ENCODE measurements at regions not wholly inside any gene's neighbourhood (a gene's known extent, or its start where the extent isn't known, plus 50 kb on each side); places are given as distances from the start of the nearest gene placed in this dataset.
"Not testable (repeated sequence)": the region's sequence is repeated elsewhere in the genome, so short reads cannot be mapped to it uniquely, and the experiment has no call there.

DNA sequence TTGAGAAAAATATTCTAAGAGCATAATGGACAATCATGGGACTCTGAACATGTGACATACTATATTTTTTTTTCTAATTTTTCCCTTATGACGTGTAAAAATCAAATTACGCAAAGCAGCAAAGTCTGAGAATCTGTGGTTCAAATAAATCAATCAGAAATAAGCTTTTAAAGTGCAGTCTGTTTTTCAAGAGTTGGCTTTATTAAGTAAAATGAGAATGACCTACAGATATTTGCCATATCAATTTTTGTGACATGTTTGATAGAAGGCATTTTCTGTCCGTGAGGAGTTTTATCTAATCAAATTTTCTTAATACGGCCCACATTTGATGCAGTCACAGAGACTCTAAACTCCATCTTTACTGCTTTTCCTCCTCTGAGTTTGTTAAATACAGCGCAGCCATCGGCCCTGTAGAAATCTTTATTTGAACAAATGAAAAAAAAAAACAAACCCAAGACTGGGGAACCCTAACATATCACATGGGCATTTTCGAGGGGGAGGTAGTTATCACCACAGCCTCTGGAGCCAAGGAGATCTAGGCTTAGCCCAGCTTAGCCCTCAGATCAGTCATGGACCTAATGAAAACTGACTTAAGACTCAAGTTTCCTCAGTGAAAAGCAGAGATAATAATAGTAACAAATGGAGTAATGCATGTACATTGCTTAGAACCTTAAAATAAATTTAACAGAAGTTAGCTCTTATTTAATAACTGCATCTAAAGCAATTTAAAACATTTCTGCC is 263.6 kb upstream of the C9orf72 start:
- no peaks in the 10 kb centered on the region for H3K4me1 ChIP-seq (ENCODE audit: control insufficient read depth, insufficient read depth, low read length)
- CTCF ChIA-PET, result no interaction called here
- no peak overlapping the region for H3K27ac ChIP-seq (ENCODE audit: low read length)
- H3K4me3 ChIP-seq (ENCODE audit: low read depth in 2 of 2, low read length in 2 of 2), result no peak overlapping the region
- intact Hi-C loops (cut with micrococcal nuclease; ENCODE audit: unreplicated experiment) (no loop called here), in situ Hi-C loops (cut with HindIII; ENCODE audit: low pct_unique_long_range_greater_than_20kb, low sequenced_read_pairs) (no loop called here)
- DNase-seq (ENCODE audit: low read depth, low spot score) (no peak), ATAC-seq (no peak)
- no peaks in the 10 kb centered on the region for H3K27me3 ChIP-seq (ENCODE audit: control insufficient read depth, insufficient read depth, low read length)
- no peaks in the 10 kb centered on the region for H3K36me3 ChIP-seq (ENCODE audit: control insufficient read depth, insufficient read depth, low read length)
- TF ChIP-seq POLR2AphosphoS5 (IDR thresholded peaks at IDR 0.05; ENCODE audit: low read depth, low read length) (no peak), SIN3A (IDR thresholded peaks at IDR 0.05; ENCODE audit: borderline replicate concordance, insufficient read depth, low read depth, low read length) (no peak), TCF7L2 (IDR thresholded peaks at IDR 0.05; ENCODE audit: low read depth, low read length) (no peak)
- TF ChIP-seq, protein P1, sequence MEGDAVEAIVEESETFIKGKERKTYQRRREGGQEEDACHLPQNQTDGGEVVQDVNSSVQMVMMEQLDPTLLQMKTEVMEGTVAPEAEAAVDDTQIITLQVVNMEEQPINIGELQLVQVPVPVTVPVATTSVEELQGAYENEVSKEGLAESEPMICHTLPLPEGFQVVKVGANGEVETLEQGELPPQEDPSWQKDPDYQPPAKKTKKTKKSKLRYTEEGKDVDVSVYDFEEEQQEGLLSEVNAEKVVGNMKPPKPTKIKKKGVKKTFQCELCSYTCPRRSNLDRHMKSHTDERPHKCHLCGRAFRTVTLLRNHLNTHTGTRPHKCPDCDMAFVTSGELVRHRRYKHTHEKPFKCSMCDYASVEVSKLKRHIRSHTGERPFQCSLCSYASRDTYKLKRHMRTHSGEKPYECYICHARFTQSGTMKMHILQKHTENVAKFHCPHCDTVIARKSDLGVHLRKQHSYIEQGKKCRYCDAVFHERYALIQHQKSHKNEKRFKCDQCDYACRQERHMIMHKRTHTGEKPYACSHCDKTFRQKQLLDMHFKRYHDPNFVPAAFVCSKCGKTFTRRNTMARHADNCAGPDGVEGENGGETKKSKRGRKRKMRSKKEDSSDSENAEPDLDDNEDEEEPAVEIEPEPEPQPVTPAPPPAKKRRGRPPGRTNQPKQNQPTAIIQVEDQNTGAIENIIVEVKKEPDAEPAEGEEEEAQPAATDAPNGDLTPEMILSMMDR (IDR thresholded peaks at IDR 0.05), result no peak
- TF ChIP-seq, protein P2, sequence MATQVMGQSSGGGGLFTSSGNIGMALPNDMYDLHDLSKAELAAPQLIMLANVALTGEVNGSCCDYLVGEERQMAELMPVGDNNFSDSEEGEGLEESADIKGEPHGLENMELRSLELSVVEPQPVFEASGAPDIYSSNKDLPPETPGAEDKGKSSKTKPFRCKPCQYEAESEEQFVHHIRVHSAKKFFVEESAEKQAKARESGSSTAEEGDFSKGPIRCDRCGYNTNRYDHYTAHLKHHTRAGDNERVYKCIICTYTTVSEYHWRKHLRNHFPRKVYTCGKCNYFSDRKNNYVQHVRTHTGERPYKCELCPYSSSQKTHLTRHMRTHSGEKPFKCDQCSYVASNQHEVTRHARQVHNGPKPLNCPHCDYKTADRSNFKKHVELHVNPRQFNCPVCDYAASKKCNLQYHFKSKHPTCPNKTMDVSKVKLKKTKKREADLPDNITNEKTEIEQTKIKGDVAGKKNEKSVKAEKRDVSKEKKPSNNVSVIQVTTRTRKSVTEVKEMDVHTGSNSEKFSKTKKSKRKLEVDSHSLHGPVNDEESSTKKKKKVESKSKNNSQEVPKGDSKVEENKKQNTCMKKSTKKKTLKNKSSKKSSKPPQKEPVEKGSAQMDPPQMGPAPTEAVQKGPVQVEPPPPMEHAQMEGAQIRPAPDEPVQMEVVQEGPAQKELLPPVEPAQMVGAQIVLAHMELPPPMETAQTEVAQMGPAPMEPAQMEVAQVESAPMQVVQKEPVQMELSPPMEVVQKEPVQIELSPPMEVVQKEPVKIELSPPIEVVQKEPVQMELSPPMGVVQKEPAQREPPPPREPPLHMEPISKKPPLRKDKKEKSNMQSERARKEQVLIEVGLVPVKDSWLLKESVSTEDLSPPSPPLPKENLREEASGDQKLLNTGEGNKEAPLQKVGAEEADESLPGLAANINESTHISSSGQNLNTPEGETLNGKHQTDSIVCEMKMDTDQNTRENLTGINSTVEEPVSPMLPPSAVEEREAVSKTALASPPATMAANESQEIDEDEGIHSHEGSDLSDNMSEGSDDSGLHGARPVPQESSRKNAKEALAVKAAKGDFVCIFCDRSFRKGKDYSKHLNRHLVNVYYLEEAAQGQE (IDR thresholded peaks at IDR 0.05; ENCODE audit: insufficient read depth in 1 of 2, low read depth in 2 of 2, low read length in 1 of 2), result no peak
- no peaks in the 10 kb centered on the region for H3K9me3 ChIP-seq (ENCODE audit: control insufficient read depth, insufficient read depth, low read depth, low read length)
- POLR2A ChIA-PET, result no interaction called here
- no TSS peak for BruUV-seq (replicated peaks)

DNA sequence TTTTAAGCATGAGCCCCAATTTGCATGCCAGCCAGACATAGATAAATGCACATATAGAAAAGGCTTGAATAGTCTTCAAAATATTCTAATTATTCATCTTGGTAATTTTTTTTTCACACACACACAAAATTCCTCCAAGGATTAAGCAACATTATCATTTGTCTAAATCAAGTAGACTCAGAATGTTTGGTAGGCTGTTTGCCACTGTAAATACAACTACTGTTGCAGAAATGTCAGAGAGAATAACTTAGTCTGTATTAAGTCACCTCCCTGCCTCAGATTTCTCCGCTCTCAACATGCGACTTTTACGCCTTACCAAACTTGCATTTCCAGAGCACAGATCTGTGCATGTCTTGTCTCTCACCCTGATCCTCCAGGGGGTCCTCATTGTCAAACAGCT is 265.6 kb upstream of the C9orf72 start:
- H3K27me3 ChIP-seq (ENCODE audit: control insufficient read depth, insufficient read depth, low read length), result no peaks in the 10 kb centered on the region
- H3K36me3 ChIP-seq (ENCODE audit: control insufficient read depth, insufficient read depth, low read length), result no peaks in the 10 kb centered on the region
- H3K4me1 ChIP-seq (ENCODE audit: control insufficient read depth, insufficient read depth, low read length), result no peaks in the 10 kb centered on the region
- in situ Hi-C loops (cut with HindIII; ENCODE audit: low pct_unique_long_range_greater_than_20kb, low sequenced_read_pairs) (no loop called here), intact Hi-C loops (cut with micrococcal nuclease; ENCODE audit: unreplicated experiment) (no loop called here)
- no peak overlapping the region for H3K4me3 ChIP-seq (ENCODE audit: low read depth in 2 of 2, low read length in 2 of 2)
- H3K27ac ChIP-seq (ENCODE audit: low read length), result no peak overlapping the region
- no TSS peak for BruUV-seq (replicated peaks)
- DNase-seq (ENCODE audit: low read depth, low spot score), result no peak
- no peak for TF ChIP-seq POLR2AphosphoS5 (IDR thresholded peaks at IDR 0.05; ENCODE audit: low read depth, low read length)
- no peak for TF ChIP-seq TCF7L2 (IDR thresholded peaks at IDR 0.05; ENCODE audit: low read depth, low read length)
- TF ChIP-seq, protein P2 (IDR thresholded peaks at IDR 0.05; ENCODE audit: insufficient read depth in 1 of 2, low read depth in 2 of 2, low read length in 1 of 2), result no peak
- TF ChIP-seq, protein P1 (IDR thresholded peaks at IDR 0.05), result no peak
- no peak for TF ChIP-seq SIN3A (IDR thresholded peaks at IDR 0.05; ENCODE audit: borderline replicate concordance, insufficient read depth, low read depth, low read length)
- ChIA-PET POLR2A (no interaction called here), CTCF (no interaction called here)
- no peaks in the 10 kb centered on the region for H3K9me3 ChIP-seq (ENCODE audit: control insufficient read depth, insufficient read depth, low read depth, low read length)
- ATAC-seq, result no peak

DNA sequence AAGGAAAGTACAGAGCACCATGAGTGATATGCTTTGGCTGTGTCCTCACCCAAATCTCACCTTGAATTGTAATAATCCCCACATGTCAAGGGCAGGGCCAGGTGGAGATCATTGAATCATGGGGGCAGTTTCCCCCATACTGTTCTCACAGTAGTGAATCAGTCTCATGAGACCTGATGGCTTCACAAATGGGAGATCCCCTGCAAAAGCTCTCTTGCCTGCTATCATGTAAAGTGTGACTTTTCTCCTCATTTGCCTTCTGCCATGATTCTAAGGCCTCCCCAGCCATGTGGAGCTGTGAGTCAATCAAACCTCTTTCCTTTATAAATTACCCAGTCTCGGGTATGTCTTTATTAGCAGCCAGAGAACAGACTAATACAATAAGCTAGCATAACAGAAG is 266.5 kb upstream of the C9orf72 start:
- H3K9me3 ChIP-seq (ENCODE audit: control insufficient read depth, insufficient read depth, low read depth, low read length); BruUV-seq (replicated peaks); intact Hi-C loops (cut with micrococcal nuclease; ENCODE audit: unreplicated experiment); H3K4me1 ChIP-seq (ENCODE audit: control insufficient read depth, insufficient read depth, low read length); H3K36me3 ChIP-seq (ENCODE audit: control insufficient read depth, insufficient read depth, low read length); in situ Hi-C loops (cut with HindIII; ENCODE audit: low pct_unique_long_range_greater_than_20kb, low sequenced_read_pairs); H3K27me3 ChIP-seq (ENCODE audit: control insufficient read depth, insufficient read depth, low read length); DNase-seq (ENCODE audit: low read depth, low spot score); POLR2A ChIA-PET; H3K4me3 ChIP-seq (ENCODE audit: low read depth in 2 of 2, low read length in 2 of 2); CTCF ChIA-PET; H3K27ac ChIP-seq (ENCODE audit: low read length); ATAC-seq: not testable (repeated sequence)
